ENCODE measurements at regions not wholly inside any gene's neighbourhood (a gene's known extent, or its start where the extent isn't known, plus 50 kb on each side); places are given as distances from the start of the nearest gene placed in this dataset.

DNA sequence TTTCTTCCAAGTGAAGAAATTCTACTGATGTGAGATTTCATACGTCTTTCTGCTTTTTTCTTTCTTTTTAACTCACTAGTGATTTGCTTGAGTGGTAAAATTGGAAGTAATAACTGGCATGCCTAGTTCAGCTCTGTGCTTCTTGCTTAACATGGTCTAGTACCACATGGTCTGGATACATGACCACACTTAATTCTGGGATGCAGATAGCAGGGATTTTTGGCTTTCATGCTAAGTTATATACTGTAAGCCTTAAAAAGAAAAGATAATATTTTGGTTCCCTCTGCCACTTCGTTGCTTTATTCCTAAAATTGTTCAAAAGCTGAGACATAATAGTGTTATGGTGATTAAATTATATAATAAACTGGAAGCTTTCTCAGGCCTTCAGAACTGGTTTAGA lies 174.3 kb downstream of the OXSM start:
- TF ChIP-seq CTCF (IDR thresholded peaks at IDR 0.05): no peak
- no peak for TF ChIP-seq ZFX (IDR thresholded peaks at IDR 0.05; ENCODE audit: borderline replicate concordance)
